H9 (cell line): ENCODE measurements at regions not wholly inside any gene's neighbourhood (a gene's known extent, or its start where the extent isn't known, plus 50 kb on each side); places are given as distances from the start of the nearest gene placed in this dataset.
A peak's percentile ranks its signal among the peaks of the same experiment; 100 is the strongest.

Source experiments
- DNase-seq: peaks from one replicate; pipeline ENCODE4 v3.0.0-alpha.2; 2017
- H2AFZ ChIP-seq: one replicate; pipeline ENCODE4 v1.6.1; 2013; ENCODE audit warnings: mild to moderate bottlenecking, low read length, control low read depth, moderate library complexity
- H2AK5ac ChIP-seq: 2 replicates; pipeline ENCODE4 v1.6.1; 2013; ENCODE audit warnings: low read length, control low read depth, mixed read lengths; ENCODE audit not compliant: insufficient read length
- H2BK120ac ChIP-seq: one replicate; pipeline ENCODE4 v1.6.1; 2013; ENCODE audit warnings: low read depth, mild to moderate bottlenecking, low read length, control low read depth, inconsistent platforms; ENCODE audit not compliant: poor library complexity, severe bottlenecking
- H2BK12ac ChIP-seq: 2 replicates; pipeline ENCODE4 v1.6.1; 2013; ENCODE audit warnings: low read length, control low read depth, mixed read lengths, low read depth; ENCODE audit not compliant: insufficient read length
- H2BK15ac ChIP-seq: 2 replicates; pipeline ENCODE4 v1.6.1; 2013; ENCODE audit warnings: low read depth, low read length, control low read depth
- H2BK20ac ChIP-seq: one replicate; pipeline ENCODE4 v1.6.1; 2013; ENCODE audit warnings: low read depth, mild to moderate bottlenecking, low read length, control low read depth, inconsistent platforms; ENCODE audit not compliant: poor library complexity, severe bottlenecking
- H2BK5ac ChIP-seq: 2 replicates; pipeline ENCODE4 v1.6.1; 2013; ENCODE audit warnings: low read length, control low read depth, mixed read lengths; ENCODE audit not compliant: insufficient read length
- H3K14ac ChIP-seq: 2 replicates; pipeline ENCODE4 v1.6.1; 2013; ENCODE audit warnings: low read length, control low read depth; ENCODE audit not compliant: insufficient read depth
- H3K18ac ChIP-seq: 2 replicates; pipeline ENCODE4 v1.6.1; 2013; ENCODE audit warnings: low read depth, mild to moderate bottlenecking, mixed read lengths, low read length, control low read depth; ENCODE audit not compliant: insufficient read length
- H3K23ac ChIP-seq: 2 replicates; pipeline ENCODE4 v1.6.1; 2013; ENCODE audit warnings: low read length, control low read depth, mixed read lengths, low read depth; ENCODE audit not compliant: insufficient read length
- H3K23me2 ChIP-seq: 2 replicates; pipeline ENCODE4 v1.6.1; 2013; ENCODE audit warnings: low read depth, mild to moderate bottlenecking, mixed read lengths, low read length, control low read depth; ENCODE audit not compliant: insufficient read length, poor library complexity, severe bottlenecking
- H3K27ac ChIP-seq: 2 replicates; pipeline ENCODE4 v1.5.1; 2013; ENCODE audit warnings: low read length, control low read depth, mixed read lengths, low read depth; ENCODE audit not compliant: insufficient read length
- H3K27me3 ChIP-seq: 2 replicates; pipeline ENCODE4 v1.6.1; 2013; ENCODE audit warnings: low read length, control low read depth, inconsistent platforms; ENCODE audit not compliant: insufficient read depth
- H3K4ac ChIP-seq: 2 replicates; pipeline ENCODE4 v1.6.1; 2013; ENCODE audit warnings: low read depth, mild to moderate bottlenecking, control low read depth, inconsistent platforms, low read length, moderate library complexity
- H3K4me1 ChIP-seq: 2 replicates; pipeline ENCODE4 v1.6.1; 2013; ENCODE audit warnings: low read length, control low read depth, inconsistent platforms; ENCODE audit not compliant: insufficient read depth
- H3K4me2 ChIP-seq: 2 replicates; pipeline ENCODE4 v1.6.1; 2013; ENCODE audit warnings: low read length, control low read depth, mixed read lengths; ENCODE audit not compliant: insufficient read length, insufficient read depth
- H3K56ac ChIP-seq: 2 replicates; pipeline ENCODE4 v1.6.1; 2013; ENCODE audit warnings: low read depth, mild to moderate bottlenecking, mixed read lengths, low read length, control low read depth; ENCODE audit not compliant: insufficient read length
- H3K79me1 ChIP-seq: 2 replicates; pipeline ENCODE4 v1.6.1; 2013; ENCODE audit warnings: low read depth, mild to moderate bottlenecking, moderate library complexity, low read length, control low read depth, inconsistent platforms; ENCODE audit not compliant: insufficient read depth, poor library complexity, severe bottlenecking
- H3K79me2 ChIP-seq: 2 replicates; pipeline ENCODE4 v1.6.1; 2013; ENCODE audit warnings: low read length, control low read depth, inconsistent platforms; ENCODE audit not compliant: insufficient read depth
- H3K9ac ChIP-seq: 2 replicates; pipeline ENCODE4 v1.6.1; 2013; ENCODE audit warnings: low read length, control low read depth, mixed read lengths; ENCODE audit not compliant: insufficient read length; ENCODE audit errors: extremely low read depth
- H3K9me3 ChIP-seq: one replicate; pipeline ENCODE4 v1.6.1; 2013; ENCODE audit warnings: low read depth, low read length, inconsistent platforms; ENCODE audit not compliant: control insufficient read depth
- H3T11ph ChIP-seq: one replicate; pipeline ENCODE4 v1.6.1; 2013; ENCODE audit warnings: mild to moderate bottlenecking, low read length, control low read depth, inconsistent platforms
- H4K20me1 ChIP-seq: one replicate; pipeline ENCODE4 v1.6.1; 2013; ENCODE audit not compliant: control insufficient read depth, insufficient read length, insufficient read depth
- H4K5ac ChIP-seq: 2 replicates; pipeline ENCODE4 v1.6.1; 2013; ENCODE audit warnings: low read depth, mild to moderate bottlenecking, mixed read lengths, low read length, control low read depth; ENCODE audit not compliant: insufficient read length
- H4K8ac ChIP-seq: replicated peaks from 2 replicates; pipeline ENCODE4 v1.6.1; 2013; ENCODE audit warnings: low read length, control low read depth, mixed read lengths, low read depth; ENCODE audit not compliant: insufficient read length
- H4K91ac ChIP-seq: 2 replicates; pipeline ENCODE4 v1.6.1; 2013; ENCODE audit warnings: low read depth, mild to moderate bottlenecking, moderate library complexity, mixed read lengths, low read length, control low read depth; ENCODE audit not compliant: insufficient read length
- H3K27ac Mint-ChIP-seq, 3 experiments: 2 replicates in 2 of 3; 3 replicates in 1 of 3; pipeline ENCODE4 v1.8.0; 2020 to 2021; ENCODE audit warnings: mixed read lengths in 3 of 3, mild to moderate bottlenecking in 1 of 3, moderate library complexity in 1 of 3
- H3K27me3 Mint-ChIP-seq: 2 replicates; pipeline ENCODE4 v1.8.0; 2021; ENCODE audit warnings: low read depth, mild to moderate bottlenecking, moderate library complexity, mixed read lengths
- H3K36me3 Mint-ChIP-seq, 3 experiments: 2 replicates in 2 of 3; 3 replicates in 1 of 3; pipeline ENCODE4 v1.8.0; 2020 to 2021; ENCODE audit warnings: low read depth in 3 of 3, mixed read lengths in 3 of 3; ENCODE audit not compliant: insufficient read depth in 1 of 3
- H3K4me1 Mint-ChIP-seq, 2 experiments: 2 replicates each; pipeline ENCODE4 v1.8.0; 2020; ENCODE audit warnings: mixed read lengths in 2 of 2
- H3K4me3 Mint-ChIP-seq, 2 experiments: 2 replicates in 1 of 2; 3 replicates in 1 of 2; pipeline ENCODE4 v1.8.0; 2020 to 2021; ENCODE audit warnings: mild to moderate bottlenecking in 2 of 2, mixed read lengths in 2 of 2, moderate library complexity in 1 of 2
- H3K9me3 Mint-ChIP-seq, 2 experiments: 2 replicates in 1 of 2; 3 replicates in 1 of 2; pipeline ENCODE4 v1.8.0; 2020; ENCODE audit warnings: mild to moderate bottlenecking in 2 of 2, mixed read lengths in 2 of 2, moderate library complexity in 1 of 2
- WGBS: extraction: QIAGEN DNeasy Blood & Tissue Kit; methylation state at CpG from one replicate; pipeline ENCODE4 v1.1.7; 2013; ENCODE audit warnings: missing lambda C conversion rate, low lambda C conversion rate, mixed read lengths; ENCODE audit not compliant: insufficient read length; ENCODE audit errors: extremely low coverage; 5-methylcytosine and 5-hydroxymethylcytosine counted together
- TF ChIP-seq, protein P1 (sequence below): fragments of 200-600 bp; sonication (generic); conservative IDR thresholded peaks from 3 replicates; pipeline ENCODE4 v1.8.0; 2021; ENCODE audit warnings: antibody characterized with exemption, mild to moderate bottlenecking

DNA sequence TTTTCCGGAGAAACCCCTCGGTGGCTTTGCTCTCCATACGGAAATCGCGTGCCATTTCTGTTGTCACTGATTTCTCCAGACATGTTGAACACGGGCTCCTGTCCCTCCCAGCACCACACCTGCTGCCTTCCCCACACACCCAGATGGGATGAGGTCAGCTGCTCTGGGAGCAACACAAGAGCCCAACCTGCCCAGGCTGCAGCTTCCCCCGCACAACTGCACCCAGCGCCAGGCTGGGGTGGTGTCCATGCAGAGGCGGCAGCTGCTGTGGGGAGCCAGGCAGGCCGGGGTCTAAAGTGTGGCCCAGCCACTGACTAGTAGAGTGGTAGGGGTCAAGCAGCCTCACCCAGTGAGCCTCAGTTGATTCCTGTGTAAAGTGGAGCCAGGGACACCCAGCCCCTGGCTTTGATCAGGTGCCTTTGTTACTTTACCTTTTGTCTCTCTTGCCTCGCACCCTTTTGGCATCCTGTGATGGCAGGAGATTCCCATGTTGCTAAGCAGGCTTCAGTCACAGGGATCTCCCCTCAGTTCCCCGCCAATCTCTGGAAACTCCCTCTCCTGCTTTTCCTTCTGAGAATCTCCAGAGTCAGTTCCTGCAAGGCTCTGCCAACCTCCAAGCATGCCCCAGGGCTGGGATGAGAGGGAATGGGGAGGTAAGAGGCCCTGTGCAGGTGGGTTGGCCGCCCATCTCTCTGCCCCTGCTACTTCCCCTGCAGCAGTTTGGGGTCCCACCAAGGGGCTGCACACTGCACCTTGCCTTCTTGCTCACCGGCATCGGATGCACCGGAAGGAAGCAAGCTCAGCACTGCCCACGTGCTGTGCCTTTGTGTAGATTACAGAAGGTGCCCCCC lies 91.8 kb upstream of the ALDH1A3 start:
- Histone ChIP-seq H3K23me2 (no peaks in the 10 kb centered on the region), H4K91ac (no peak overlapping the region), H4K5ac (no peak overlapping the region), H4K20me1 (no peaks in the 10 kb centered on the region), H3K4ac (no peak overlapping the region), H3K27ac (no peak overlapping the region), H3K14ac (no peak overlapping the region), H3K27me3 (no peaks in the 10 kb centered on the region), H2BK15ac (no peak overlapping the region), H2BK20ac (no peak overlapping the region), H2BK5ac (no peak overlapping the region), H2BK120ac (no peak overlapping the region), H3K79me2 (no peaks in the 10 kb centered on the region), H3K18ac (no peak overlapping the region), H3K23ac (no peak overlapping the region), H2AFZ (no peak overlapping the region), H3K4me2 (no peak overlapping the region), H3T11ph (no peak overlapping the region), H3K79me1 (no peaks in the 10 kb centered on the region), H2BK12ac (no peak overlapping the region), H3K56ac (no peak overlapping the region), H2AK5ac (no peak overlapping the region), H3K9ac (no peak overlapping the region), H3K4me1 (no peaks in the 10 kb centered on the region), H4K8ac (no peak overlapping the region), H3K9me3 (no peaks in the 10 kb centered on the region)
- Mint-ChIP-seq H3K9me3 (no peaks in the 10 kb centered on the region), H3K4me3 (no peak overlapping the region; a peak in 1 of 5 replicates), H3K27me3 (peaks cover 3% of the 10 kb centered on the region), H3K27ac (peak overlapping the region in 1 of 3 experiments; percentile 92; a peak in 2 of 7 replicates), H3K4me1 (peaks cover 0 to 10% of the 10 kb centered on the region in 2 experiments; a peak in 2 of 4 replicates), H3K36me3 (0 out of 7 replicates have a peak, but pooled peaks cover 0 to under 1% (median 0%) of the 10 kb centered on the region in 3 experiments)
- no CpG with 5 or more reads among the region's 17 CpGs for WGBS
- TF ChIP-seq, protein P1, sequence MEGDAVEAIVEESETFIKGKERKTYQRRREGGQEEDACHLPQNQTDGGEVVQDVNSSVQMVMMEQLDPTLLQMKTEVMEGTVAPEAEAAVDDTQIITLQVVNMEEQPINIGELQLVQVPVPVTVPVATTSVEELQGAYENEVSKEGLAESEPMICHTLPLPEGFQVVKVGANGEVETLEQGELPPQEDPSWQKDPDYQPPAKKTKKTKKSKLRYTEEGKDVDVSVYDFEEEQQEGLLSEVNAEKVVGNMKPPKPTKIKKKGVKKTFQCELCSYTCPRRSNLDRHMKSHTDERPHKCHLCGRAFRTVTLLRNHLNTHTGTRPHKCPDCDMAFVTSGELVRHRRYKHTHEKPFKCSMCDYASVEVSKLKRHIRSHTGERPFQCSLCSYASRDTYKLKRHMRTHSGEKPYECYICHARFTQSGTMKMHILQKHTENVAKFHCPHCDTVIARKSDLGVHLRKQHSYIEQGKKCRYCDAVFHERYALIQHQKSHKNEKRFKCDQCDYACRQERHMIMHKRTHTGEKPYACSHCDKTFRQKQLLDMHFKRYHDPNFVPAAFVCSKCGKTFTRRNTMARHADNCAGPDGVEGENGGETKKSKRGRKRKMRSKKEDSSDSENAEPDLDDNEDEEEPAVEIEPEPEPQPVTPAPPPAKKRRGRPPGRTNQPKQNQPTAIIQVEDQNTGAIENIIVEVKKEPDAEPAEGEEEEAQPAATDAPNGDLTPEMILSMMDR, result no peak
- DNase-seq, result no peak
